ENCODE measurements at regions not wholly inside any gene's neighbourhood (a gene's known extent, or its start where the extent isn't known, plus 50 kb on each side); places are given as distances from the start of the nearest gene placed in this dataset.

GRCh38 chr1:194047206-194047605 is 860.8 kb upstream of the B3GALT2 start:
- TF ChIP-seq, protein P1, sequence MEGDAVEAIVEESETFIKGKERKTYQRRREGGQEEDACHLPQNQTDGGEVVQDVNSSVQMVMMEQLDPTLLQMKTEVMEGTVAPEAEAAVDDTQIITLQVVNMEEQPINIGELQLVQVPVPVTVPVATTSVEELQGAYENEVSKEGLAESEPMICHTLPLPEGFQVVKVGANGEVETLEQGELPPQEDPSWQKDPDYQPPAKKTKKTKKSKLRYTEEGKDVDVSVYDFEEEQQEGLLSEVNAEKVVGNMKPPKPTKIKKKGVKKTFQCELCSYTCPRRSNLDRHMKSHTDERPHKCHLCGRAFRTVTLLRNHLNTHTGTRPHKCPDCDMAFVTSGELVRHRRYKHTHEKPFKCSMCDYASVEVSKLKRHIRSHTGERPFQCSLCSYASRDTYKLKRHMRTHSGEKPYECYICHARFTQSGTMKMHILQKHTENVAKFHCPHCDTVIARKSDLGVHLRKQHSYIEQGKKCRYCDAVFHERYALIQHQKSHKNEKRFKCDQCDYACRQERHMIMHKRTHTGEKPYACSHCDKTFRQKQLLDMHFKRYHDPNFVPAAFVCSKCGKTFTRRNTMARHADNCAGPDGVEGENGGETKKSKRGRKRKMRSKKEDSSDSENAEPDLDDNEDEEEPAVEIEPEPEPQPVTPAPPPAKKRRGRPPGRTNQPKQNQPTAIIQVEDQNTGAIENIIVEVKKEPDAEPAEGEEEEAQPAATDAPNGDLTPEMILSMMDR (IDR thresholded peaks at IDR 0.05), result no peak
- TF ChIP-seq POLR2A (IDR thresholded peaks at IDR 0.05) (no peak), EP300 (IDR thresholded peaks at IDR 0.05) (no peak)
